Stimulated activated naive B cell treated with anti-CD40 and anti-IgM and Interleukin-4, amounts not matched to agents 10 μg/mL and 1 μg/mL and 100 μg/mL, for 72 hours (primary cell): ENCODE measurements at regions not wholly inside any gene's neighbourhood (a gene's known extent, or its start where the extent isn't known, plus 50 kb on each side); places are given as distances from the start of the nearest gene placed in this dataset.

ENCODE experiments used
- ATAC-seq, 2 donors: fragments of 150-1000 bp; cut with Tn5 transposase; replicated peaks; 2 replicates each; pipeline ENCODE4 v1.10.0; 2021; ENCODE audit warnings: moderate library complexity in 1 of 2
- DNase-seq: peaks from one replicate; pipeline ENCODE4 v3.0.0; 2021
- H3K27ac Mint-ChIP-seq: one replicate; pipeline ENCODE4 v1.8.0; 2022; ENCODE audit warnings: mild to moderate bottlenecking, mixed read lengths
- H3K27me3 Mint-ChIP-seq, 2 donors: one replicate each; pipeline ENCODE4 v1.8.0; 2022; ENCODE audit warnings: mixed read lengths in 2 of 2
- H3K36me3 Mint-ChIP-seq, 2 donors: one replicate each; pipeline ENCODE4 v1.8.0; 2022; ENCODE audit warnings: mixed read lengths in 2 of 2, mild to moderate bottlenecking in 1 of 2
- H3K4me1 Mint-ChIP-seq, 2 donors: one replicate each; pipeline ENCODE4 v1.8.0; 2022; ENCODE audit warnings: mixed read lengths in 2 of 2, mild to moderate bottlenecking in 1 of 2
- H3K4me3 Mint-ChIP-seq, 2 donors: one replicate each; pipeline ENCODE4 v1.8.0; 2022; ENCODE audit warnings: mild to moderate bottlenecking in 2 of 2, mixed read lengths in 2 of 2, moderate library complexity in 1 of 2
- H3K9me3 Mint-ChIP-seq, 2 donors: one replicate each; pipeline ENCODE4 v1.8.0; 2022; ENCODE audit warnings: mixed read lengths in 2 of 2, mild to moderate bottlenecking in 1 of 2

DNA sequence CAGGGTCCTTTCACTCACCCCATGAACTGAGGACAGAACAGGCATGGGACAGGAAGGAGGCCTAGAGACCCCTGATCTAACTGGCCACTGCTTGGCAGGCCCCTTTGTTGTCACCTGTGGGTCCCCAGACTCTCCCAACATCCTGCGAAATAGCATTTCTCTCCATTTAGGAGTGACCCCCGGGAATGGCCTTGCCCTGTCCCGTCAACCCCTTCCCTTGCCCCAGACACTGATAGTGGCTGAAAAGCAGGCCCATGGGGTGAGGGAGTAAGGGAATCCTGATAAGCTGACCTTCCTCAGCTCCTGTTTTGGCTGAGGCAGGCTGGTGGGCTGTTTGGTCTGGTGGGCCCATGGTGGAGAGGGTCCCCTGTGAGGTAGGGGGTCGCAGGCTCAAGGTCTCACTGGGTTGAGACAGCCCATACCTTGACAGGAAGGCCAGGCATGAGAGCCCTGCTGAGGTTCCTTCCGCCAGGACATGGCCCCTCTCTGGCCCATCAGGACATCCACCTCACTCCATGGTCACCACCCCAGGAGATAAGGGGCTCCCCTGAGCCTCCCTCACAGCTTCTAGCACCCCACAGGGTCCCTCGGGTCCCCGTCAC, 139.3 kb downstream of the MRPL14 start:
- H3K36me3 Mint-ChIP-seq: no peaks in the 10 kb centered on the region

DNA sequence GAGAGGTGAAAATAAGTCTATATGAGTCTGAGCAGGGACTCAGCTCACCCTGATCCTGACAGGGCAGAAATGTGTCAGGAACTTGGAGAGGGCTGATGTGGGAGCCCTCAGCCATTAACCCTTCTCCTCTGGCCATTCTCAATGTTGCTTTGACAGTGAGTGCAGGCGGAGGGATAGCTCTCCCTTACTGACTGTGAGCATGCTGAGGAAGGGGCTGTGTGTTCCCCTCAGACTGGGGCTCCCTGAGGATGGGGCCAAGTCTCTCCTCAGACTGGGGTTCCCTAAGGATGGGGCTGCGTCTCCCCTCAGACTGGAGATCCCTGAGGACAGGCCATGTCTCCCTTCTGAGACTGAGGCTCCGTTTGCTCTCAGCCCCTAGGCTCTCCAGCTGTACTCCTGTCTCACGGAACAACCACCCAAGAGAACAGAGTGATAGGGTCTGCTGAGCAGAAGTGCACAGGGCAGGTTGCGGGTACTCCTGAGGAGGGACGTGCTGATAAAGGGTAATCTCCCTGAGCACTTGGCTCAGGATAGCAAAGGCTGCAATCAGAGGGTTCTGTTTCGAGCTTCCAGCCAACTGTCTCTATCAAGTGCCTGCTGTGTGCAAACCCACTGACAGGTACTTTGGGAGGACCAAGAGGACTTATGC, 141.0 kb downstream of the MRPL14 start:
- Mint-ChIP-seq H3K27ac (peak overlapping the region; percentile 2), H3K36me3 (no peaks in the 10 kb centered on the region), H3K9me3 (no peaks in the 10 kb centered on the region), H3K27me3 (peaks cover 21 to 25% of the 10 kb centered on the region in 2 donors), H3K4me1 (no peaks in the 10 kb centered on the region), H3K4me3 (no peak overlapping the region)
- ATAC-seq (no peak), DNase-seq (no peak)

More for the DNA sequence above, 139.3 kb downstream of the MRPL14 start:
- Mint-ChIP-seq H3K27ac (no peak overlapping the region), H3K4me3 (no peak overlapping the region), H3K9me3 (no peaks in the 10 kb centered on the region), H3K4me1 (peaks cover 0 to 6% of the 10 kb centered on the region in 2 donors), H3K27me3 (peaks cover 25% of the 10 kb centered on the region in 2 donors)
- DNase-seq (no peak), ATAC-seq (no peak)

DNA sequence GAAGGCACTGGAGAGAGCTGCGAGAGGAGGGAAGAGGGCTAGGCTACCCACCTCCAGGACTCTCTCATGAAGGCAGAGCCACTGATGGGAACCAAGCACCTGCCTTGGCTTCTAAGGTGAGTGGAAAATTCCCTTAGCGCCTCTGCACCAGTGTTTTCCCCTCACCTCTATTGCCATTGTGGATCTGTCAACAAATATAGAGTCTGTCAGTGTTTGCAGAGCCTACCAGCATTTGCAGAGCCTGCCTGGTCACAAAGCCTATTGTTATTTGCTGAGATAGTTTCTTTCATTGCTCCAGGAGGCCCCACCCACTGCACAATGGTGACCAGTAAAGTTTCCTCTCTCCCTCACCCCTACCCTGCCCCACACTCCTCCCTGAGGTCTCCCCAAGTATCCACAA, 141.9 kb downstream of the MRPL14 start:
- Mint-ChIP-seq H3K27me3 (peaks cover 22 to 26% of the 10 kb centered on the region in 2 donors), H3K4me3 (no peak overlapping the region), H3K36me3 (no peaks in the 10 kb centered on the region), H3K27ac (no peak overlapping the region), H3K4me1 (no peaks in the 10 kb centered on the region), H3K9me3 (no peaks in the 10 kb centered on the region)
- DNase-seq (no peak), ATAC-seq (no peak)

DNA sequence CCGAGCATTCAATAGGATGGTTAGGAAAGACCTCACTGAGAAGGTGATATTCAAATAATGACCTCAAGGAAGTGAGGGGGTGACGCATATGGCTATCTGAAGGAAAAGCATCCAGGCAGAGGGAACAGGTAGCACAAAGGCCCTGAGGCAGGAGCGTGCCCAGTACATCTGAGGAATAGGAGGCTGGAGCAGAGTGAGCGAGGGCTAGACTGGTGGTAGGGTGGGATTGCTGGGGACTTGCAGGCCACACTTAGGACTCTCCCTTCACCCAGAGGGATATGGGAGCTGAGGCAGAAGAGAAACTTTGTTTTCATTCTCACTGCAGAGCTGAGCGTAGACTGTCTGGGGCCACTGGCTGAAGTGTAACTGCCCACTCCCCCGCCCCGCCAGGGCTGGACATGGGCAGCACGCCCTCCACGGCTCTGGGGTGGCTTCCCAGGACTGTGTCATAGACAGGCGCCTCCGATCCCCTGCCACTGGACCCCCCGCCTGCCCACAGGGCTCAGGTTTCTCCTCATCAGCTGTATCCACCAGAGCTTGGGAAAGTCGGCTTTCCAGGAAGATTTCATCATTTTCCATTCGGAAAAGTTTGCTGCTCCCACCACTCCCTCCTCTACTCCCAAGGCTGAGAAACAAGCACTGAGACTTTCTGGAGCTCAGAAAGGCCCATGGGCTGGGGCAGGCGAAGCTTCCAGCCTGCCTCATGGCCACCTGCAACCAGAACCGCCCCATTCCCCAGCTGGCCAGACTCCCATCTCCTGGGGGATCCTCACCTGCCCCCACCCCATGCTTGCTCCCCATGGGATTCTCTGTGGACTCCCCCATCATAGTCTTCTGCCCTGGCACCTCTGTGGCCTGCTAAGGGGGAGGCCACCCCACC, 142.6 kb downstream of the MRPL14 start:
- H3K27ac Mint-ChIP-seq: no peak overlapping the region
- DNase-seq (no peak), ATAC-seq (no peak)
- peaks cover 27 to 29% of the 10 kb centered on the region in 2 donors for H3K27me3 Mint-ChIP-seq
- no peak overlapping the region for H3K4me3 Mint-ChIP-seq
- H3K4me1 Mint-ChIP-seq: no peaks in the 10 kb centered on the region
- no peaks in the 10 kb centered on the region for H3K36me3 Mint-ChIP-seq
- no peaks in the 10 kb centered on the region for H3K9me3 Mint-ChIP-seq

DNA sequence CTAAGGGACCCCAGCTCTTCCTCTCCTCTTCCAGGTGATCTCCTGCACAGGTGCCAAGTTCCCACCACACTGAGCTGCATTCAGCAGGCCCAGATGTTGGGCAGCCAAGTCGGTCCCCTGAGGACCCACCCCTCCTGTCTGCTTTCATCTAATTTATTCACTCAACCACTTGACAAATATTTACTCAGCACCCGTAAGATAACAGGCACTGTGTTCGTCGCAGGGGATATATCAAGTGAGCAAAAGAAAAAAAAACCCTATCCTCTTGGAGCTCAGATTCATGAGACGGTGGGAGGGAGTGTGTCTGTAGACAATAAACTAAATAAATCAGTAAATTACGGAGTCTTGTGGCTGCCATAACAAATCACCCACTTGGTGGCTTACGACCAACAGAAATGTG, 143.6 kb downstream of the MRPL14 start:
- H3K27ac Mint-ChIP-seq: no peak overlapping the region
- ATAC-seq (no peak), DNase-seq (no peak)
- no peak overlapping the region for H3K4me3 Mint-ChIP-seq
- no peaks in the 10 kb centered on the region for H3K4me1 Mint-ChIP-seq
- no peaks in the 10 kb centered on the region for H3K9me3 Mint-ChIP-seq
- H3K27me3 Mint-ChIP-seq: peaks cover 24 to 30% of the 10 kb centered on the region in 2 donors
- no peaks in the 10 kb centered on the region for H3K36me3 Mint-ChIP-seq

DNA sequence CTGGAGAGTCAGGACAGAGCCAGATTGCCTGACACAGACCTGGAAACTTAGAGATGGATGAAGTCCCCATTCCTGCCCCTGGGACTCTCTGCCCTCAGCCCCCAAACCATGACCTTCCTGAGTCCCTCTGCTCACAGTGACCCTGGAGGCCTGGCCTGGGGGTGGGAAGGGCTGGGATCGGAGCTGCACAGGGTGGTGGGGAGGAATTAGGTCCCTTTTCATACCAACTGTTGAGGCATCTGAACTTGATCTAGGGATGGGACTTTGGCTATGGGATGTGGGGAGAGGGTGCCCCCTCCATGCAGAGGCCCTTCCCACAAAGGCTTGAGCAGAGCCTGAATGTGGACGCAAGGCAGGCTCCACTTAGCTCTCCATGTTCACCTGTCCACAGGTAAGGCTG, 144.1 kb downstream of the MRPL14 start:
- H3K4me1 Mint-ChIP-seq: peaks cover 0 to 3% of the 10 kb centered on the region in 2 donors
- H3K36me3 Mint-ChIP-seq: no peaks in the 10 kb centered on the region
- H3K27ac Mint-ChIP-seq: no peak overlapping the region
- H3K4me3 Mint-ChIP-seq: no peak overlapping the region
- H3K9me3 Mint-ChIP-seq: no peaks in the 10 kb centered on the region
- DNase-seq: no peak
- peaks cover 28 to 35% of the 10 kb centered on the region in 2 donors for H3K27me3 Mint-ChIP-seq
- ATAC-seq: no peak

DNA sequence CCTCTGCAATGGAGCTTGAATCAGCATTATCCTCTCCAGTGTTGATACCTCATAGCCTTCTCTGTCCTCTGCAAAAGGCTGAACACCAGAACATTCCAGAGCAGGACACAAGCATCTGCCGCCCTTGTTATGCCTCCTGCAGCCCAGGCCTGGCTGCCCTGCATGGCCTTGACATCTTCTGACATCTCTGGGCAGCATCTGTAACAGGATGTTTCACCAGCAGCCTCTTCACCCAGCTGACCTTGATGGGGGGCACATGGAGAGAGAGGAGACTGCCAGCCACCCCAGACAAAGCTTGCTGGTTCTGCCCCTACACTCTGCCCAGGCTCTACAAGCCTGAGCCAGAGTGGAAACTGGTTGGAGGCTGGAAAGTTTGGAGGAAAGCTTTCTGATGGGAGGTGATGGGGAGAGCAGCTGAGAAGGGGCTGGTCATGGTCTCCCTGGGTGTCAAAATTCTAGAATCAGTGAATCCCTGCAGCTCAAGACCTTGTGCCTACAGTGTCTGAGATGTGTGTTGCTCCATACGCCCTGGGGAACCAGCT, 145.1 kb downstream of the MRPL14 start:
- DNase-seq (no peak), ATAC-seq (no peak)
- Mint-ChIP-seq H3K4me3 (no peak overlapping the region), H3K36me3 (no peaks in the 10 kb centered on the region), H3K4me1 (peaks cover 9% of the 10 kb centered on the region in 2 donors), H3K27ac (no peak overlapping the region), H3K27me3 (peaks cover 34 to 42% of the 10 kb centered on the region in 2 donors), H3K9me3 (no peaks in the 10 kb centered on the region)

DNA sequence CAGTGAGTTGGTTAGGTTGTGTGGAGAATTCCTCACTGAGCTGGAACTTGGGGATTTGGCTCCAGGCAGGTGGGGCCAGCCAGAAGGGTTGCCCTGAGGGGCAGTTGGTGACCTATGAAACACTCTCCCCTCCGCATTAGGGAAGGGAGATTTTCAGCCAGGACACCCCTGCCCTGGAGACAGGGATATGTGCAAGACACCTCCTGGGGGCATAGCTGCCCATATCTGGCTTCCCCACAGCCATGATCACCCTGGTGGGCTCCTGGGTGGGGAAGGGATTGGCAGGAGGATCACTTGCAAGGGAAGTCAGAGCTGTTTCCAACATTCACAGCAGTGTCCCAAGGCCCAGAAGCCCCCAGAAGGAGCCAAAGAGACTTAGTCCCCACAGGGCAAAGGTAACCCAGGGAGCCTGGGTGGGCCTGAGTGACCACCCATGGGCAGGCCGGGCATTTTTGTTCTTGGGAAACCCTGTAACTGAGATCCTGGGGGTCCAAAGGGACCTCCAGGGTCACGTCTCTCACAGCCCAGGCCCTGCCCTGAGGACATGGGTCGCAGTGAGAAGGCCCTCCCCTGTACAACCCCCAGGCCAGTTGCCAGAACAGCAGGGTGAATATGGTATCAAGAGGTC, 145.8 kb downstream of the MRPL14 start:
- no peak overlapping the region for H3K4me3 Mint-ChIP-seq
- H3K27ac Mint-ChIP-seq: no peak overlapping the region
- H3K9me3 Mint-ChIP-seq: peaks cover 0 to 2% of the 10 kb centered on the region in 2 donors
- no peak for ATAC-seq
- peaks cover 32 to 46% of the 10 kb centered on the region in 2 donors for H3K27me3 Mint-ChIP-seq
- peaks cover 9 to 10% of the 10 kb centered on the region in 2 donors for H3K4me1 Mint-ChIP-seq
- no peaks in the 10 kb centered on the region for H3K36me3 Mint-ChIP-seq
- DNase-seq: no peak

DNA sequence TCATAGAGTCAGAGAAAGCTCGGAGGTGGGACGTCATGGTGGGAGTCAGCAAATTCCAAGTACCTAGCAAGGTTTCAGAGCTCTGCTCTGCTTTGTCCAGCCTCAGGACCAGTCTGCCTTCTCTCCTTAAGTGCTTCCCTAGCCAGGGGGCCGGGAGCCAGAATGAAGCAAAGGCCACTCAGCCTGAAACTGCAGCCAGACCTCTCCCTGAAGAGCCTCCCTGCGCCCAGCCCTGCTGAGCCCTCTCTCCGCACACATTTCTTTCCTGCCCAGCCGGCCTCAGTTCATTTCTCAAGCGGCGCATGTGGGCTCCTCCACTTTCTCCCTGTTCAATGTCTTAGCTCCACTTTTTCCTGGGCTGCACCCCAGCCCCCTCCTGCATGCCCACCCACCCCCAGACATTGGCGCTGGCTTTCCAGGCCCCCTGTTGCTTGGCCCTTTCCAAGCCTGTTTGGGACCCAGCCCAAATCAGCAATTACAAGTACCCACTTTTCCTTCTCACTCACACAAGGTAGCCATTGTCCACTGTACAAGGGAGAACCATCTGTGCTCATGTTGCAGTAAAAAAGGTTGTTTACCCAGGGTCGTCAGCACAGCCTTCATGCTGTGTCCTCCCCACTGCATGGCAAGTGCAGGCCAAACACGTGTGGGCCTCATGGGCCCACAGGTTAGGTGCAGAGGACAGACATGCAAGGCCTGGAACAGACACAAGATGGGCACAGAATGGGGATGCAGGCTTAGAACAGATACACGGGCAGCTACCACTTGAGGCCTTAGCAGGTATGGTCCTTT, 147.1 kb downstream of the MRPL14 start:
- H3K27me3 Mint-ChIP-seq: peaks cover 36 to 42% of the 10 kb centered on the region in 2 donors
- H3K36me3 Mint-ChIP-seq: no peaks in the 10 kb centered on the region
- H3K4me1 Mint-ChIP-seq: peaks cover 9 to 10% of the 10 kb centered on the region in 2 donors
- no peak overlapping the region for H3K27ac Mint-ChIP-seq
- peaks cover 6 to 8% of the 10 kb centered on the region in 2 donors for H3K9me3 Mint-ChIP-seq
- no peak overlapping the region for H3K4me3 Mint-ChIP-seq
- no peak for ATAC-seq
- DNase-seq: no peak

DNA sequence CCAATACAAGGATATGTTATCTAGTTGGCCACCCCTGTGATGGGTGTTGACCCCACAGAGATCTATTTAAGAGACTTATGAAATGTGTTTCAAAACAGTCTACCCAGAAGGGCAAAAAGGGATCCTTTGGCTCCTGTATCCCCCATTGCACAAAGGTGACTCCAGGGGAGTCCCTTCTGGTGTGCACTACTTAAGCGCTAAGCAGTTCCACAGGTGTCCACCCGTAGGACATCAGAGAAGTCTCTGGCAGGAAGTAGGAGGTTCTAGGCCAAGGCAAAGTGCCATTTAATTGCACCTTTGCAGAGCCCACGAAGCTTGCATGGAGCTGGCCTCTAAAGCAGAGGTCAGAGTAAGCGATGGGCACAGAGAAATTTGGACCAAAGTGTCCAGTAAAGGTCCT, 147.7 kb downstream of the MRPL14 start:
- Mint-ChIP-seq H3K9me3 (peaks cover 6 to 8% of the 10 kb centered on the region in 2 donors), H3K4me3 (no peak overlapping the region), H3K27me3 (peaks cover 36 to 41% of the 10 kb centered on the region in 2 donors), H3K4me1 (peaks cover 9 to 10% of the 10 kb centered on the region in 2 donors), H3K36me3 (no peaks in the 10 kb centered on the region), H3K27ac (no peak overlapping the region)
- ATAC-seq (no peak), DNase-seq (no peak)

DNA sequence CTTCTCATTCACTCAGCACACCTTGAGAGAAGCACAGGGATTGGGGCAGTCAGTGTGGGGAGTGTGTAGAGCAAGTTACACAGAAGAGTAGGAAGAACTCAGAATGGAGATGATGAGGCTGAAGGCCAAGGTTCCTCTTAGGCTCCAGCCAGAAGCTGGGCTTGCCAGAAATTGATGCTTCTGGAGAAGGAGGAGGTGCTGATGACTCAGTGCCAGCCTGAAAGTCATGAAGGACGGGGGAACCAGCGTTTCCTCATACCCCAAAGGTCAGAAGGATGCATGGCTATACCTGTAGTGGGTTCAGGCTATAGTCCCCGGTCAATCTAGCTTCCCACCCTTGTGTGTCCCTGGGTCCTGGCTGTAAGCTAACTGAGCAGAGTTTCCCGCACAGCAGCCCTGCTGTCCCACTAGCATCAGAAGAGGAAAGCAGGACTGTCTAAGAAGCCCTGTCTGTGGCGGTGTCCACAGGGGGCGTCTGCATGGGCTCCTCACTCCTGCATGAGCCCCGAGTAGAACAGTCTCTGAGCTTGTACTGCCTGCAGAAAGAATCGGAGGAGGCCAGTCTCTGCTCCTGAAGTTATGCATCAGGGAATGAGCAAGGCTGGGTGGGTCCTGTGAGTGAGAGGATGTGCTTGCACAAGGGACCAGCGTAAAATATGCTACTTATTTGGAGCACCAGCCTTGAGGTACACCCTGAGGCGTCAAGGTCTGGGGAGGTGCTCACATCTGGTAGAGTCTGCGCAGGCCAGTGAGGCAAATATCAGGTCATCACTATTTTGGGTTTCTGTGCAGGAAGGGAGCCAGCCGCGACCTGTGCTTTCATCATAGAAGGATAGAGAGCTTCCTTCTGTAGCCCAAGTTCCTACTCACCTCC, 148.5 kb downstream of the MRPL14 start:
- Mint-ChIP-seq H3K36me3 (no peaks in the 10 kb centered on the region), H3K4me3 (no peak overlapping the region), H3K27ac (peak overlapping the region; percentile 14), H3K4me1 (peaks cover 9 to 10% of the 10 kb centered on the region in 2 donors), H3K27me3 (peaks cover 31 to 38% of the 10 kb centered on the region in 2 donors), H3K9me3 (peaks cover 6 to 8% of the 10 kb centered on the region in 2 donors)
- ATAC-seq: no peak
- DNase-seq: no peak

DNA sequence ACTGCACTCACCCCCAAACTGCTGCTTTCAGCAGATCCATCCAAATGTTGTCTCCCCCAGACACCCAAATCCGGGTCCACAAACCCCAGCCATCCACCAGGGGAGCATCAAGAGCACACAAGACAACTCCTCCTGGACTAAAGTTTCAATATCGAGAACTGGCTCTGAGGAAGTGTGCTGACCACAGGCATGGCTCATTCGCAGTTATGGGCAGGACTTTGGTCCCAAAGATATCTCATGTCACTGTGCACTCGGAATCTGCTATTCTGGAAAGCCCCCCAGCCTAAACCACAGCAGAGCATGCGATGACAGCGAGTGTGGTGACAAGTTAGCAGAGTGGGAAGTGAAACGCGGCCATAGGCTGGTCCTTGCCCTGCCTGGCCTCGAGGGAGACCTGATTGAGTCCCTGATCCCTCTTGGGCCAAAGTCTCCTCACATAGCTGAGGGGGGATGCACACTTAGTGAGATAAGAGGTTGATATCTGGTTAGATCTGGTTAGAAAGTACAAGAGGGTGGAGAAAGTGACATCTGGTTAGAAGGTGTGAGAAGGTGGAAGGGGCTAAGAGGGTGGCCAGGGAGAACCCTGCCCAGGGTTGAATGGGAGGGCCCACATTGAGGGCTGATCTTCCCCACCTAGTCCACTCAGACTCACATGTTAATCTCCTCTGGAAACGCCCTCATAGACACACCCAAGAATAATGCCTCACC, 149.7 kb downstream of the MRPL14 start:
- peaks cover 6 to 8% of the 10 kb centered on the region in 2 donors for H3K9me3 Mint-ChIP-seq
- H3K27ac Mint-ChIP-seq: peak overlapping the region; percentile 38
- peaks cover 9 to 10% of the 10 kb centered on the region in 2 donors for H3K4me1 Mint-ChIP-seq
- H3K27me3 Mint-ChIP-seq: peaks cover 34 to 41% of the 10 kb centered on the region in 2 donors
- DNase-seq (peak; percentile 53), ATAC-seq (peak; percentile 91 to 93)
- no peak overlapping the region for H3K4me3 Mint-ChIP-seq
- no peaks in the 10 kb centered on the region for H3K36me3 Mint-ChIP-seq
